ENCODE measurements at regions not wholly inside any gene's neighbourhood (a gene's known extent, or its start where the extent isn't known, plus 50 kb on each side); places are given as distances from the start of the nearest gene placed in this dataset.

DNA sequence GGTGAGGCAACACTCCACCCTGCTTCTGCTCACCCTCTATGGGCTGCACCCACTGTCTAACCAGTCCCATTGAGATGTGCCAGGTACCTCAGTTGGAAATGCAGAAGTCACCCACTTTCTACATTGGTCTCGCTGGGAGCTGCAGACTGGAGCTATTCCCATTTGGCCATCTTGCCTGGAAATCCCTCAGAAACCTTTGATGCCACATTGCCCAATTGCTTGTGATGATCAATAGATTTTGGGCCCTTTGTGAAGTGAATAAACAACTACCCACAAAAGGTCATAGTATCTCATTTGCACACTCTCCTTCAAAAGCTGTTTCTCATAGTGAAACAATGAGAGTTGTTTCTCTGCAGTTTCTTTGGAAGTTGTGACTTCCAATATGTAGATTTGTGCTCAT is 742.9 kb downstream of the INHBA start:
- DNase-seq (ENCODE audit: extremely low read depth, low read depth): no peak
- TF ChIP-seq, protein P1, sequence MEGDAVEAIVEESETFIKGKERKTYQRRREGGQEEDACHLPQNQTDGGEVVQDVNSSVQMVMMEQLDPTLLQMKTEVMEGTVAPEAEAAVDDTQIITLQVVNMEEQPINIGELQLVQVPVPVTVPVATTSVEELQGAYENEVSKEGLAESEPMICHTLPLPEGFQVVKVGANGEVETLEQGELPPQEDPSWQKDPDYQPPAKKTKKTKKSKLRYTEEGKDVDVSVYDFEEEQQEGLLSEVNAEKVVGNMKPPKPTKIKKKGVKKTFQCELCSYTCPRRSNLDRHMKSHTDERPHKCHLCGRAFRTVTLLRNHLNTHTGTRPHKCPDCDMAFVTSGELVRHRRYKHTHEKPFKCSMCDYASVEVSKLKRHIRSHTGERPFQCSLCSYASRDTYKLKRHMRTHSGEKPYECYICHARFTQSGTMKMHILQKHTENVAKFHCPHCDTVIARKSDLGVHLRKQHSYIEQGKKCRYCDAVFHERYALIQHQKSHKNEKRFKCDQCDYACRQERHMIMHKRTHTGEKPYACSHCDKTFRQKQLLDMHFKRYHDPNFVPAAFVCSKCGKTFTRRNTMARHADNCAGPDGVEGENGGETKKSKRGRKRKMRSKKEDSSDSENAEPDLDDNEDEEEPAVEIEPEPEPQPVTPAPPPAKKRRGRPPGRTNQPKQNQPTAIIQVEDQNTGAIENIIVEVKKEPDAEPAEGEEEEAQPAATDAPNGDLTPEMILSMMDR (IDR thresholded peaks at IDR 0.05; ENCODE audit: low read depth, low read length, missing control alignments): no peak
- no peak overlapping the region for H3K4me3 ChIP-seq (replicated peaks; ENCODE audit: low read depth, low read length)

GRCh38 chr7:40948239-40948638 is 754.7 kb downstream of the INHBA start:
- TF ChIP-seq, protein P1 (IDR thresholded peaks at IDR 0.05; ENCODE audit: low read depth, low read length, missing control alignments): no peak
- H3K4me3 ChIP-seq (replicated peaks; ENCODE audit: low read depth, low read length): no peak overlapping the region
- DNase-seq (ENCODE audit: extremely low read depth, low read depth): no peak

DNA sequence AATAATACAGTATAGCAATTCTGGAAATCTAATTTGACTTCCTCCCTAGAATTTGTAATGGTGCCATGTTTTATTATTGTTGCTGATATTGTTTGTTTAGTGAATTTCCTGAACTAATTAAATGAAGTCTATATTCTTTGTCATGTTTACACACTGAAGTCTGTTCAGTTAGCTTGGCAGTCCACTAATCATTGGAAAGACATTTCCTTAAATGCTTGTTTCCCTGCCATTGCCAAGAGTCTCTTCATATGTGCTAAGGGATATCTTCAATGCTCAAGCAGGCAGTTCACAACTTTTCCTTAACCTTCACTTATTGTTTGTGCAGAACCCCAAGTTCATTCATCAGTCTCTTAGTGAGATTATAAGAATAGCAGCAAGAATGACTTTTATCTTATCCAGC is 755.3 kb downstream of the INHBA start:
- H3K4me3 ChIP-seq (replicated peaks; ENCODE audit: low read depth, low read length): no peak overlapping the region
- TF ChIP-seq, protein P1 (IDR thresholded peaks at IDR 0.05; ENCODE audit: low read depth, low read length, missing control alignments): no peak
- no peak for DNase-seq (ENCODE audit: extremely low read depth, low read depth)

DNA sequence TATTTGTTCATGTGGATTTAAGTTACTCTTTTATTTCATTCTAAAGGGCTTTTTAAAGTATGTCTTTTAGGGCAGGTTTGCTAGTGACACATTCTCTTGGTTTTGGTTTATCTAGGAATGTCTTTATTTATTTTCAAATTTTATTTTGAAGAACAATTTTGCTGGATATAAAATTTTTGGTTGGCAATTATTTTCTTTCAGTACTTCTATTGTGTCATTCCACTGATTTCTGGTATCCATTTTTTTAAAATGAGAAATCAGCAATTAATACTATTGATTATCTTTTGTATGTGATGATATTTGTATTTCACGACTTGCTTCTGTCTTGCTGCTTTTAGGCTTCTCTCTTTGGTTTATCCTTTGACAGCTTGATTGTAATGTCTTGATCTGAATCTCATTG is 756.3 kb downstream of the INHBA start:
- TF ChIP-seq, protein P1 (IDR thresholded peaks at IDR 0.05; ENCODE audit: low read depth, low read length, missing control alignments): no peak
- H3K4me3 ChIP-seq (replicated peaks; ENCODE audit: low read depth, low read length): no peak overlapping the region
- no peak for DNase-seq (ENCODE audit: extremely low read depth, low read depth)

DNA sequence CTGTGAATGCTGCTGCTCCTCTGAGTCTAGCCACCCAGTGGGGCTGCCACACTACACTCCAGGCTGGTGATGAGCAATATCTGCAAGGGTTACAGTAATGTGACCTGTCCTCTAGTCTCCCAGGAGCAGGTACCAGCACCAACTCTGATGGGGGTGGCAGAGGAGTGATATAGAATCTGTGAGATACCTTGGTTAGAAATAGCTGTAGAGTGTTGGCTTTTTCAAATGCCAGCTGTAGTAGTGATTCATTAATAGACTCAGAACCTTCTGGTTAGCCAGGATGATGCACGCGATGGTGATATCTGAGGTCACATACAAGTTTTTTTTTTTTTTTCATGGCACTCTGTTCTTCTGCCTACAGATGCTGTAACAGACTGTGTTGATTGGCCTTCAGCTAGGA is 757.1 kb downstream of the INHBA start:
- TF ChIP-seq, protein P1 (IDR thresholded peaks at IDR 0.05; ENCODE audit: low read depth, low read length, missing control alignments): no peak
- DNase-seq (ENCODE audit: extremely low read depth, low read depth): no peak
- no peak overlapping the region for H3K4me3 ChIP-seq (replicated peaks; ENCODE audit: low read depth, low read length)

DNA sequence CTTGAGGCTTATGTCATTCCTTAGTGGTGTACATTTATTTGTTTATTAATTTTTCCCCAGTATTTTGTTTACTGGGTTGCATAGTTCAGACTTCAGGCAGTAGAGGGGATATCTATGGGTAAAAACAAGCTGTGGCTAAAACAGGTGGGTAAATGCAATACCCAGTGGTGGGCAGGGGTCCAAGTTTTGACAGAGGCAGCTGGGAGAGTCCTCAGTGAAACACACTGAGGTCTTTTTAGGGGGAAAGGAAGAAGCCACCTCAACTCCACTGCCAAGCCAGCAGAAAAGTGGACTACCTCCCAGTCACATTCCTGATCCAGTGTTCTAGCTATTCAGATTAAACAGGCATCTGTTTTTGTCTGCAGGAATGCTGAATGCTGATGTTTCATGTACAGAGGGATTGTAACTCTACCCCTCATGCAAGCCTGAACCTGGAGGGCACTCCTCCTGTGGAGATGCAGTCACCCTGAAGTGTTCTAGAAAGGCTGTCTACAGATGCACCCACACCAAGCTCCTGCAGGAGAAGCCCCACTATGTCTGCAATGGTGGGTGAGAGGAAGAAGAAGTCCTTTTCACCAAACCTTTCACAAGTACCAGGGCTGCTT is 757.8 kb downstream of the INHBA start:
- no peak for DNase-seq (ENCODE audit: extremely low read depth, low read depth)
- TF ChIP-seq, protein P1 (IDR thresholded peaks at IDR 0.05; ENCODE audit: low read depth, low read length, missing control alignments): no peak
- H3K4me3 ChIP-seq (replicated peaks; ENCODE audit: low read depth, low read length): no peak overlapping the region

DNA sequence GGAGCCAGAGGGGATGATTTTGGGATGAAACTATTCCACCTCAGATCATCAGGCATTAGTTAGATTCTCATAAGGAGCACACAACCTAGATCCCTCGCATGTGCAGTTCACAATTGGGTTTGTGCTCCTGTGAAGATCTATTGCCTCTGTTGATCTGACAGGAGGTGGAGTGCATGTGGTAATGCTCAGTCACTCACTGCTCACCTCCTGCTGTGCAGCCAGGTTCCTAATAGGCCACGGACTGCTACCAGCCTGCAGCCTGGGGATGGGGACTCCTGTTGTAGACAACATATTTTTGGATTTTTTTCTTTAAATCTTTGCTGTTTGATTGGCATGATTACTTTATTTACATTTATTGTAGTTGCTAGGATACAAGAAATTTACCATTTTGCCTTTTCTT is 765.0 kb downstream of the INHBA start:
- TF ChIP-seq, protein P1 (IDR thresholded peaks at IDR 0.05; ENCODE audit: low read depth, low read length, missing control alignments): no peak
- no peak for DNase-seq (ENCODE audit: extremely low read depth, low read depth)
- no peak overlapping the region for H3K4me3 ChIP-seq (replicated peaks; ENCODE audit: low read depth, low read length)

All from HFF-Myc (cell line).